Ishikawa (cell line): ENCODE measurements at regions not wholly inside any gene's neighbourhood (a gene's known extent, or its start where the extent isn't known, plus 50 kb on each side); places are given as distances from the start of the nearest gene placed in this dataset.

ENCODE experiments used
- EP300 ChIP-seq: IDR thresholded peaks from 2 replicates; pipeline ENCODE4 v1.6.1; 2012; ENCODE audit warnings: borderline replicate concordance
- MAX ChIP-seq: IDR thresholded peaks from 2 replicates; pipeline ENCODE4 v1.6.1; 2012
- RAD21 ChIP-seq: IDR thresholded peaks from 2 replicates; pipeline ENCODE4 v1.6.1; 2012; ENCODE audit warnings: low read depth
- REST ChIP-seq: IDR thresholded peaks from 2 replicates; pipeline ENCODE4 v1.6.1; 2012; ENCODE audit warnings: low read depth, mild to moderate bottlenecking
- TCF12 ChIP-seq: IDR thresholded peaks from 2 replicates; pipeline ENCODE4 v1.6.1; 2012; ENCODE audit warnings: low read depth
- YY1 ChIP-seq: IDR thresholded peaks from 2 replicates; pipeline ENCODE4 v1.6.1; 2012; ENCODE audit warnings: low read depth

- TF ChIP-seq YY1 (no peak), RAD21 (no peak), TCF12 (no peak), REST (no peak), MAX (no peak), EP300 (no peak)
Observed at GRCh38 chr14:61973981-61974380, 211.8 kb downstream of the SNAPC1 start.
